Endodermal cell (in vitro differentiated cells): ENCODE measurements at regions not wholly inside any gene's neighbourhood (a gene's known extent, or its start where the extent isn't known, plus 50 kb on each side); places are given as distances from the start of the nearest gene placed in this dataset.

Source experiments
- DNase-seq: peaks from one replicate; pipeline ENCODE4 v3.0.0-alpha.2; 2017
- H3K27ac ChIP-seq: 2 replicates; pipeline ENCODE4 v1.5.1; 2013; ENCODE audit warnings: mild to moderate bottlenecking, low read depth, low read length, moderate library complexity
- H3K27me3 ChIP-seq: 2 replicates; pipeline ENCODE4 v1.6.1; 2013; ENCODE audit warnings: mild to moderate bottlenecking, low read length, moderate library complexity; ENCODE audit not compliant: insufficient read depth, control insufficient read depth, poor library complexity, severe bottlenecking
- H3K36me3 ChIP-seq: 2 replicates; pipeline ENCODE4 v1.7.0; 2013; ENCODE audit warnings: mild to moderate bottlenecking, low read length, moderate library complexity; ENCODE audit not compliant: control insufficient read depth, insufficient read depth
- H3K4me1 ChIP-seq: one replicate; pipeline ENCODE4 v1.7.0; 2013; ENCODE audit warnings: low read length; ENCODE audit not compliant: control insufficient read depth, insufficient read depth
- H3K4me3 ChIP-seq: 2 replicates; pipeline ENCODE4 v1.5.1; 2013; ENCODE audit warnings: mild to moderate bottlenecking, low read length, moderate library complexity
- H3K9ac ChIP-seq: 2 replicates; pipeline ENCODE4 v1.6.1; 2013; ENCODE audit warnings: mild to moderate bottlenecking, low read length, moderate library complexity; ENCODE audit not compliant: poor library complexity, severe bottlenecking; ENCODE audit errors: extremely low read depth
- H3K9me3 ChIP-seq: 2 replicates; pipeline ENCODE4 v1.6.1; 2013; ENCODE audit warnings: mild to moderate bottlenecking, low read length, moderate library complexity; ENCODE audit not compliant: control insufficient read depth
- H3K27ac Mint-ChIP-seq: 2 replicates; pipeline ENCODE4 v1.8.0; 2020; ENCODE audit warnings: mixed read lengths
- H3K27me3 Mint-ChIP-seq: 2 replicates; pipeline ENCODE4 v1.8.0; 2021; ENCODE audit warnings: mild to moderate bottlenecking, mixed read lengths; ENCODE audit not compliant: insufficient read depth
- H3K36me3 Mint-ChIP-seq: 2 replicates; pipeline ENCODE4 v1.8.0; 2020; ENCODE audit warnings: low read depth, mixed read lengths
- H3K4me1 Mint-ChIP-seq: 2 replicates; pipeline ENCODE4 v1.8.0; 2020; ENCODE audit warnings: mixed read lengths
- H3K4me3 Mint-ChIP-seq: 2 replicates; pipeline ENCODE4 v1.8.0; 2020; ENCODE audit warnings: mild to moderate bottlenecking, moderate library complexity, mixed read lengths
- H3K9me3 Mint-ChIP-seq: 2 replicates; pipeline ENCODE4 v1.8.0; 2020; ENCODE audit warnings: mild to moderate bottlenecking, mixed read lengths
- WGBS, 2 experiments: methylation state at CpG; one replicate each; pipeline versions ENCODE4 v1.1.5 to v1.1.7; 2013; ENCODE audit warnings: missing lambda C conversion rate in 2 of 2, mixed read lengths in 1 of 2; ENCODE audit not compliant: insufficient coverage in 1 of 2, insufficient read length in 1 of 2; 5-methylcytosine and 5-hydroxymethylcytosine counted together
- TF ChIP-seq, protein P1 (sequence below): fragments of 200-600 bp; sonication (generic); conservative IDR thresholded peaks from 2 replicates; pipeline ENCODE4 v1.5.0; 2021; ENCODE audit warnings: antibody characterized with exemption, mild to moderate bottlenecking

DNA sequence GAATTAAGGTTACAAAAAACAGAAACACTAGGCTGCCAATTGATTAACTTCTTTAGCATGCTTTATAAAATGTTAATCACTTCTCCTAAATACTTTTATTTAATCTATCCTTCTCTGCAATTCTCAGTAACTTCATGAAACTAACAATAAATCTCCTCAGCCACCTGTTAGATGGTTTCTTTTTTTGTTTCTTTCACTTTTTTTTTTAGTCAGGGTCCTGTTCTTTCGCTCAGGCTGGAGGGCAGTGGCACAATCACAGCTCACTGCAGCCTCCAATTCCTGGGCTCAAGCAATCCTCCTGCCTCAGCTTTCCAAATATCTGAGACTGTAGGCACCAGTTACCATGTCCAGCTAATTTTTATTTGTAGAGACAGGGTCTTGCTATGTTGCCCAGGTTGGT lies 213.4 kb upstream of the STK17B start:
- Histone ChIP-seq H3K36me3 (no peaks in the 10 kb centered on the region), H3K9me3 (no peaks in the 10 kb centered on the region), H3K27ac (no peak overlapping the region), H3K9ac (no peak overlapping the region), H3K27me3 (no peaks in the 10 kb centered on the region), H3K4me1 (no peaks in the 10 kb centered on the region), H3K4me3 (no peak overlapping the region)
- Mint-ChIP-seq H3K9me3 (no peaks in the 10 kb centered on the region), H3K36me3 (no peaks in the 10 kb centered on the region), H3K27ac (no peak overlapping the region), H3K4me3 (no peak overlapping the region), H3K27me3 (no peaks in the 10 kb centered on the region), H3K4me1 (no peaks in the 10 kb centered on the region)
- 91% methylated on average over 1 of the region's 1 CpG; no CpG with 5 or more reads in 1 of the 2 experiments for WGBS, 2 experiments
- DNase-seq: no peak
- TF ChIP-seq, protein P1, sequence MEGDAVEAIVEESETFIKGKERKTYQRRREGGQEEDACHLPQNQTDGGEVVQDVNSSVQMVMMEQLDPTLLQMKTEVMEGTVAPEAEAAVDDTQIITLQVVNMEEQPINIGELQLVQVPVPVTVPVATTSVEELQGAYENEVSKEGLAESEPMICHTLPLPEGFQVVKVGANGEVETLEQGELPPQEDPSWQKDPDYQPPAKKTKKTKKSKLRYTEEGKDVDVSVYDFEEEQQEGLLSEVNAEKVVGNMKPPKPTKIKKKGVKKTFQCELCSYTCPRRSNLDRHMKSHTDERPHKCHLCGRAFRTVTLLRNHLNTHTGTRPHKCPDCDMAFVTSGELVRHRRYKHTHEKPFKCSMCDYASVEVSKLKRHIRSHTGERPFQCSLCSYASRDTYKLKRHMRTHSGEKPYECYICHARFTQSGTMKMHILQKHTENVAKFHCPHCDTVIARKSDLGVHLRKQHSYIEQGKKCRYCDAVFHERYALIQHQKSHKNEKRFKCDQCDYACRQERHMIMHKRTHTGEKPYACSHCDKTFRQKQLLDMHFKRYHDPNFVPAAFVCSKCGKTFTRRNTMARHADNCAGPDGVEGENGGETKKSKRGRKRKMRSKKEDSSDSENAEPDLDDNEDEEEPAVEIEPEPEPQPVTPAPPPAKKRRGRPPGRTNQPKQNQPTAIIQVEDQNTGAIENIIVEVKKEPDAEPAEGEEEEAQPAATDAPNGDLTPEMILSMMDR: no peak

DNA sequence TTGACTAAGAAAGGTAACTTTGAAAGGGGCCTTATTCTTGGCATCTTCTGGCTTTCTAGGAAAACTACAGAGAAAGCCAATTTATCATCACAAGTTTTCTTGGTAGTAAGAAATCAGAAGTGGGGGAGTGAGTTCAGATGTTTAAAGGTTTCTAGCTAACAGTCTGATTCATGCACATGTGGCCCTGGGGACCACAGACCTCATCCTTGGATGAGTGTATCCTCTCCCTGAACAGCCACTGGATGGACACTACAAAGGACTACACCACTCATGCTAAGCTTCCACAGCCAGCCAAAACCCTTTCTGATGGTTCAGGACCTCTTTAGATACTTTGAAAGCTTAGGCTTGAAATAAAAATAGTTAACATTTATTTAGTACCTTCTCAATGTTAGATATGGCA lies 218.3 kb upstream of the STK17B start:
- Mint-ChIP-seq H3K9me3 (peaks cover 8% of the 10 kb centered on the region), H3K4me1 (peaks cover 2% of the 10 kb centered on the region), H3K27me3 (no peaks in the 10 kb centered on the region), H3K4me3 (no peak overlapping the region), H3K27ac (no peak overlapping the region), H3K36me3 (no peaks in the 10 kb centered on the region)
- Histone ChIP-seq H3K36me3 (no peaks in the 10 kb centered on the region), H3K27me3 (no peaks in the 10 kb centered on the region), H3K9me3 (no peaks in the 10 kb centered on the region), H3K27ac (no peak overlapping the region), H3K9ac (no peak overlapping the region), H3K4me1 (no peaks in the 10 kb centered on the region), H3K4me3 (no peak overlapping the region)
- no peak for DNase-seq
- TF ChIP-seq, protein P1: no peak

GRCh38 chr2:196390243-196391148 lies 219.1 kb upstream of the STK17B start:
- Histone ChIP-seq H3K9ac (no peak overlapping the region), H3K4me3 (no peak overlapping the region), H3K4me1 (no peaks in the 10 kb centered on the region), H3K27ac (no peak overlapping the region), H3K9me3 (no peaks in the 10 kb centered on the region), H3K27me3 (no peaks in the 10 kb centered on the region), H3K36me3 (no peaks in the 10 kb centered on the region)
- Mint-ChIP-seq H3K4me1 (peaks cover 2% of the 10 kb centered on the region), H3K36me3 (no peaks in the 10 kb centered on the region), H3K27me3 (no peaks in the 10 kb centered on the region), H3K9me3 (peaks cover 8% of the 10 kb centered on the region), H3K4me3 (no peak overlapping the region), H3K27ac (no peak overlapping the region)
- TF ChIP-seq, protein P1: no peak
- 76 to 84% methylated on average over 4 to 6 of the region's 6 CpGs for whole genome bisulfite sequencing, 2 experiments
- DNase-seq: no peak
